ENCODE measurements at regions not wholly inside any gene's neighbourhood (a gene's known extent, or its start where the extent isn't known, plus 50 kb on each side); places are given as distances from the start of the nearest gene placed in this dataset.

DNA sequence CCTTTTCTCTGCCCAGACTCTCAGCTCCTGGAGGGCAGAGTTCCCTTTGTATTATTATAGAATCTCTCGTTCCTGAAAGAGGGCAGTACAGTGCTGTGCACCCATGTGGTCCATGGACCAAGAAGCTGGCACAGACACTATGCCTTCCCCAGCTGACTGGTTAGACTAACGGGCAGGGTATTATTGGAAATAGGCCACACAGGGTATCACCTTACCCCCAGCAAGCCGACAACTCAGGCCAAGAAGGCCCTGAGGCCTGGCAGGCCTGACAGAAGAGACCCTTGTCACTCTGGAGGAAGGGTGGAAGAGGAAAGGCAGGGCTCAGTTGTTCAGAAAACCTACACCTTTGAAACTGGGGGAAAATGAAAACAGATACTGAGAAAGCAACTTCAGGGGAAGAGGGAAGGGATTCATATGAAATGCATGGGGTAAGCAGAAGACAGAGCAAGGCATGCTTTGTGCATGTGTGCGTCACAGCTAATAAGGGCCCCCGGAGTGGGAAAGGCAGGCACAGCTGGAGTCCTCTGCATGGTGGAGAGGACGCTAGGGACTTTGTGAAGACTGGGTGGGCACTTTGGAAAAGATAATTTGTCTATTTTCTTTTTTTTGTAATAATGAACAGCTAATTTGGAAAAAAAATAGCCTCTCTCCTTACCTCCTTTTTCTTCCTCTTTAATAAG is 476.8 kb upstream of the CELF4 start:
- POLR2A ChIA-PET (ENCODE audit: partially characterized antibody), result no interaction called here
- Histone ChIP-seq H3K9me3 (ENCODE audit: insufficient read depth in 2 of 2, low read depth in 1 of 2, low read length in 1 of 2) (no peaks in the 10 kb centered on the region), H3K4me2 (ENCODE audit: insufficient read depth in 1 of 2, low read depth in 2 of 2, low read length in 2 of 2) (no peak overlapping the region), H2BK12ac (ENCODE audit: low read depth, low read length) (no peak overlapping the region), H2AK5ac (ENCODE audit: low read depth, low read length) (no peak overlapping the region), H3K36me3 (ENCODE audit: control insufficient read depth in 2 of 4, insufficient read depth in 4 of 4, low read length in 3 of 4) (no peaks in the 10 kb centered on the region), H3K56ac (replicated peaks; ENCODE audit: insufficient read length, low read depth, low read length) (no peak overlapping the region), H4K20me1 (replicated peaks in 1 of 2; ENCODE audit: control insufficient read depth in 1 of 2, insufficient read depth in 2 of 2, low read length in 2 of 2) (no peaks in the 10 kb centered on the region), H3K23ac (ENCODE audit: insufficient read length) (no peak overlapping the region), H4K8ac (ENCODE audit: extremely low read depth, insufficient read depth, low read length) (no peak overlapping the region), H4K5ac (ENCODE audit: insufficient read length, low read depth, low read length) (no peak overlapping the region), H2BK20ac (ENCODE audit: low read length) (no peak overlapping the region), H3K27me3 (replicated peaks in 1 of 4; ENCODE audit: control insufficient read depth in 3 of 4, extremely low read depth in 1 of 4, insufficient read depth in 3 of 4, low read length in 3 of 4) (no peaks in the 10 kb centered on the region), H3K14ac (ENCODE audit: insufficient read length) (no peak overlapping the region), H3K18ac (ENCODE audit: extremely low read depth, low read length) (no peak overlapping the region), H3K9ac (replicated peaks in 1 of 4; ENCODE audit: extremely low read depth in 1 of 4, low read depth in 3 of 4, low read length in 3 of 4) (no peak overlapping the region), H3K4me1 (replicated peaks in 1 of 4; ENCODE audit: control insufficient read depth in 3 of 4, insufficient read depth in 4 of 4, low read length in 3 of 4) (peaks cover 0 to 5% (median 0%) of the 10 kb centered on the region in 4 experiments; a peak in 1 of 7 replicates), H3K79me2 (ENCODE audit: control insufficient read depth in 1 of 2, insufficient read depth in 2 of 2, low read length in 2 of 2) (no peaks in the 10 kb centered on the region), H2AFZ (ENCODE audit: low read length) (no peak overlapping the region), H2BK15ac (ENCODE audit: low read length) (no peak overlapping the region), H3K4me3 (ENCODE audit: extremely low read depth in 1 of 4, insufficient read depth in 2 of 4, low read depth in 3 of 4, low read length in 4 of 4) (no peak overlapping the region), H3K4ac (replicated peaks; ENCODE audit: insufficient read length, low read depth, low read length) (no peak overlapping the region), H3K79me1 (ENCODE audit: low read depth, low read length) (no peaks in the 10 kb centered on the region), H3K27ac (ENCODE audit: low read depth, low read length) (no peak overlapping the region), H4K91ac (replicated peaks; ENCODE audit: insufficient read length, low read length) (no peak overlapping the region), H3K23me2 (ENCODE audit: low read depth, low read length) (no peaks in the 10 kb centered on the region), H2BK120ac (replicated peaks; ENCODE audit: low read depth, low read length) (no peak overlapping the region), H2BK5ac (ENCODE audit: low read depth, low read length) (no peak overlapping the region)
- no peak for FAIRE-seq
- CTCF ChIA-PET (ENCODE audit: partially characterized antibody), result interaction anchor here (0.7 to 1.5 kb wide), 2 partner anchors 10 to 264 kb away, joined by 3 to 5 read pairs; no protein-coding TSS in a partner anchor
- no peak for DNase-seq (ENCODE audit: low read depth in 1 of 2, low spot score in 2 of 2)
- 97% methylated on average over 6 of the region's 6 CpGs; no CpG with 5 or more reads in 1 of the 2 experiments for WGBS, 2 experiments (ENCODE audit: extremely low coverage in 1 of 2, insufficient coverage in 1 of 2, insufficient read length in 1 of 2, insufficient replicate concordance in 2 of 2, low coverage in 1 of 2, low lambda C conversion rate in 2 of 2, missing lambda C conversion rate in 1 of 2)
- no peak for TF ChIP-seq CREB1 (IDR thresholded peaks at IDR 0.05)
- TF ChIP-seq TCF12 (IDR thresholded peaks at IDR 0.05; ENCODE audit: low read depth, low read length), result no peak
- TF ChIP-seq KDM5A (IDR thresholded peaks at IDR 0.05; ENCODE audit: low read length), result no peak
- no peak for TF ChIP-seq EZH2 (IDR thresholded peaks at IDR 0.05; ENCODE audit: low read depth, low read length, severe bottlenecking)

All from H1 (cell line).